GM12878 (cell line): ENCODE measurements at regions not wholly inside any gene's neighbourhood (a gene's known extent, or its start where the extent isn't known, plus 50 kb on each side); places are given as distances from the start of the nearest gene placed in this dataset.

Source experiments
- ETV6 ChIP-seq, 2 experiments: fragments of 450-650 bp in 1 of 2; IDR thresholded peaks in 1 of 2; conservative IDR thresholded peaks in 1 of 2; 2 replicates each; pipeline ENCODE4 v1.6.1; 2014; ENCODE audit warnings: antibody characterized with exemption in 1 of 2, borderline replicate concordance in 1 of 2, low read depth in 1 of 2, mild to moderate bottlenecking in 1 of 2, moderate library complexity in 1 of 2
- KDM1A ChIP-seq: fragments of 200-600 bp; sonication (generic); IDR thresholded peaks from 2 replicates; pipeline ENCODE4 v1.6.1; 2016; ENCODE audit warnings: borderline replicate concordance
- MXI1 ChIP-seq: fragments of 150-350 bp; IDR thresholded peaks from 2 replicates; pipeline ENCODE4 v1.6.1; 2011; ENCODE audit warnings: low read depth, mild to moderate bottlenecking, inconsistent platforms, low read length, improper control_type of control experiment
- MYC ChIP-seq: IDR thresholded peaks from 2 replicates; pipeline ENCODE4 v1.6.1; 2011; ENCODE audit warnings: mild to moderate bottlenecking, low read length, moderate library complexity, inconsistent platforms; ENCODE audit not compliant: insufficient read depth, insufficient replicate concordance, insufficient read length, severe bottlenecking
- POLR2AphosphoS5 ChIP-seq: IDR thresholded peaks from 2 replicates; pipeline ENCODE4 v1.6.1; 2011; ENCODE audit warnings: mild to moderate bottlenecking, low read length, inconsistent platforms
- TAF1 ChIP-seq: IDR thresholded peaks from 2 replicates; pipeline ENCODE4 v1.6.1; 2011; ENCODE audit warnings: mild to moderate bottlenecking, low read depth, low read length, borderline replicate concordance
- TF ChIP-seq, protein P1 (sequence below): IDR thresholded peaks from 2 replicates; pipeline ENCODE4 v1.6.1; 2011; ENCODE audit warnings: borderline replicate concordance, low read depth, mild to moderate bottlenecking, moderate library complexity, mixed read lengths, low read length; ENCODE audit not compliant: insufficient read depth; ENCODE audit errors: extremely low read length
- TF ChIP-seq, protein P2 (sequence below), 3 experiments: IDR thresholded peaks in 2 of 3; conservative IDR thresholded peaks in 1 of 3; 2 replicates each; pipeline ENCODE4 v1.5.1; 2011; ENCODE audit warnings: low read depth in 3 of 3, low read length in 3 of 3, mild to moderate bottlenecking in 3 of 3, control low read depth in 2 of 3, moderate library complexity in 2 of 3, inconsistent platforms in 1 of 3, mixed read lengths in 1 of 3; ENCODE audit not compliant: control insufficient read depth in 2 of 3, insufficient read depth in 1 of 3; ENCODE audit errors: extremely low read depth in 1 of 3
- TF ChIP-seq, protein P3 (sequence below): fragments of 450-650 bp; formaldehyde crosslinking; IDR thresholded peaks from 2 replicates; pipeline ENCODE4 v1.4.0; 2020; ENCODE audit warnings: mild to moderate bottlenecking, moderate library complexity
- TF ChIP-seq, protein P4 (sequence below): IDR thresholded peaks from 2 replicates; pipeline ENCODE4 v1.6.1; 2012; ENCODE audit warnings: mild to moderate bottlenecking, low read depth, low read length

DNA sequence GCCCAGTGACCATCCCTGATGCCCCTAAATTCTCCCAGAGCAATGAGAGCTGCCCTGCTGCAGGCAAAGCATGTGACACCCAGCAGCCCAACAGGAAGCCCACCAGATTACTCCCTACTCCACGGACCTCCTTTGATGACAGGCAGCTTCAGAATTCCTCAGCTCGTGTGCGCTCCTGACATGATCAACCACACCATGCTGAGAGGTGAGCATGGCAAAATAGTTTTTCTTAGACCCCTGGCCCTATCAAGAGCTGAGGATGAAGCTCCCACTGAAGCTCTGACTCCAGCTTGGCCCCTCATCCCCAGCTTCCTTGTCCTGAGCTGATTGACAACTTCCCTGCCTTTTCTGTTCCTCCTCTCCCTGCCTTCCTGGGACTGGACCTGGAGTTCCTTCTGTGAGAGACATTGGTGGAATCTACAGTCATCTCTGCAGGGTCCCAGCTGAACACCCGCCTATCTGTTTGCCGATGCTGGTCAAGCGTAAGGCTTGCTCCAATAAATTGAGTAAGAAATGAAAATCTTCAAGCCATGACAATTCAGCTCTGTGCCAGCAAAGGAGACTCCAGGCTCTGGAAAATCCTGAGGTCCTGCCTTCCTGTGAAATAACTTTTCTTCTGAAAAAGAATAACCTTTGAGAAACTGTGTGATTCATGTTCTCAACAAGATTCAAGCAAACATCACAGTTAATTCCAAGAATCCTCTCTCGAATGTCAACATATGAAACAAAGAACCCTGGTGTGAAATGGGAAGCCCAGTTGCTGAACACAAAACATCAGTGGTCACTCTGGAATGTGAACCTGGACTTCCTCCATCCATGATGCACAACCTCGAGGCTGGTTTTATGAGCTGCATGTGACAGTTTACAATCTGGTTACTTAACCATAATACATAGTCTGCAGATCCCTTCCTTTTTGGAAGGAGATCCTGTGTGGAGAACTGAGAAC, 201.1 kb downstream of the SPP2 start:
- TF ChIP-seq, protein P1, sequence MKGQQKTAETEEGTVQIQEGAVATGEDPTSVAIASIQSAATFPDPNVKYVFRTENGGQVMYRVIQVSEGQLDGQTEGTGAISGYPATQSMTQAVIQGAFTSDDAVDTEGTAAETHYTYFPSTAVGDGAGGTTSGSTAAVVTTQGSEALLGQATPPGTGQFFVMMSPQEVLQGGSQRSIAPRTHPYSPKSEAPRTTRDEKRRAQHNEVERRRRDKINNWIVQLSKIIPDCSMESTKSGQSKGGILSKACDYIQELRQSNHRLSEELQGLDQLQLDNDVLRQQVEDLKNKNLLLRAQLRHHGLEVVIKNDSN: no peak
- TF ChIP-seq MXI1: no peak
- TF ChIP-seq TAF1: no peak
- TF ChIP-seq, protein P2, sequence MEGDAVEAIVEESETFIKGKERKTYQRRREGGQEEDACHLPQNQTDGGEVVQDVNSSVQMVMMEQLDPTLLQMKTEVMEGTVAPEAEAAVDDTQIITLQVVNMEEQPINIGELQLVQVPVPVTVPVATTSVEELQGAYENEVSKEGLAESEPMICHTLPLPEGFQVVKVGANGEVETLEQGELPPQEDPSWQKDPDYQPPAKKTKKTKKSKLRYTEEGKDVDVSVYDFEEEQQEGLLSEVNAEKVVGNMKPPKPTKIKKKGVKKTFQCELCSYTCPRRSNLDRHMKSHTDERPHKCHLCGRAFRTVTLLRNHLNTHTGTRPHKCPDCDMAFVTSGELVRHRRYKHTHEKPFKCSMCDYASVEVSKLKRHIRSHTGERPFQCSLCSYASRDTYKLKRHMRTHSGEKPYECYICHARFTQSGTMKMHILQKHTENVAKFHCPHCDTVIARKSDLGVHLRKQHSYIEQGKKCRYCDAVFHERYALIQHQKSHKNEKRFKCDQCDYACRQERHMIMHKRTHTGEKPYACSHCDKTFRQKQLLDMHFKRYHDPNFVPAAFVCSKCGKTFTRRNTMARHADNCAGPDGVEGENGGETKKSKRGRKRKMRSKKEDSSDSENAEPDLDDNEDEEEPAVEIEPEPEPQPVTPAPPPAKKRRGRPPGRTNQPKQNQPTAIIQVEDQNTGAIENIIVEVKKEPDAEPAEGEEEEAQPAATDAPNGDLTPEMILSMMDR (IDR thresholded peaks at IDR 0.05 in 2 of 3, conservative IDR thresholded peaks at IDR 0.05 in 1 of 3; ENCODE audit: control insufficient read depth in 2 of 3, extremely low read depth in 1 of 3, insufficient read depth in 1 of 3, low read depth in 3 of 3, low read length in 3 of 3): no peak
- no peak for TF ChIP-seq MYC
- TF ChIP-seq POLR2AphosphoS5: no peak
- no peak for TF ChIP-seq ETV6 (conservative IDR thresholded peaks at IDR 0.05 in 1 of 2, IDR thresholded peaks at IDR 0.05 in 1 of 2; ENCODE audit: borderline replicate concordance in 1 of 2, low read depth in 1 of 2)
- TF ChIP-seq KDM1A: no peak
- TF ChIP-seq, protein P3, sequence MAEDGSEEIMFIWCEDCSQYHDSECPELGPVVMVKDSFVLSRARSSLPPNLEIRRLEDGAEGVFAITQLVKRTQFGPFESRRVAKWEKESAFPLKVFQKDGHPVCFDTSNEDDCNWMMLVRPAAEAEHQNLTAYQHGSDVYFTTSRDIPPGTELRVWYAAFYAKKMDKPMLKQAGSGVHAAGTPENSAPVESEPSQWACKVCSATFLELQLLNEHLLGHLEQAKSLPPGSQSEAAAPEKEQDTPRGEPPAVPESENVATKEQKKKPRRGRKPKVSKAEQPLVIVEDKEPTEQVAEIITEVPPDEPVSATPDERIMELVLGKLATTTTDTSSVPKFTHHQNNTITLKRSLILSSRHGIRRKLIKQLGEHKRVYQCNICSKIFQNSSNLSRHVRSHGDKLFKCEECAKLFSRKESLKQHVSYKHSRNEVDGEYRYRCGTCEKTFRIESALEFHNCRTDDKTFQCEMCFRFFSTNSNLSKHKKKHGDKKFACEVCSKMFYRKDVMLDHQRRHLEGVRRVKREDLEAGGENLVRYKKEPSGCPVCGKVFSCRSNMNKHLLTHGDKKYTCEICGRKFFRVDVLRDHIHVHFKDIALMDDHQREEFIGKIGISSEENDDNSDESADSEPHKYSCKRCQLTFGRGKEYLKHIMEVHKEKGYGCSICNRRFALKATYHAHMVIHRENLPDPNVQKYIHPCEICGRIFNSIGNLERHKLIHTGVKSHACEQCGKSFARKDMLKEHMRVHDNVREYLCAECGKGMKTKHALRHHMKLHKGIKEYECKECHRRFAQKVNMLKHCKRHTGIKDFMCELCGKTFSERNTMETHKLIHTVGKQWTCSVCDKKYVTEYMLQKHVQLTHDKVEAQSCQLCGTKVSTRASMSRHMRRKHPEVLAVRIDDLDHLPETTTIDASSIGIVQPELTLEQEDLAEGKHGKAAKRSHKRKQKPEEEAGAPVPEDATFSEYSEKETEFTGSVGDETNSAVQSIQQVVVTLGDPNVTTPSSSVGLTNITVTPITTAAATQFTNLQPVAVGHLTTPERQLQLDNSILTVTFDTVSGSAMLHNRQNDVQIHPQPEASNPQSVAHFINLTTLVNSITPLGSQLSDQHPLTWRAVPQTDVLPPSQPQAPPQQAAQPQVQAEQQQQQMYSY (CRISPR knock-in tag): no peak
- TF ChIP-seq, protein P4, sequence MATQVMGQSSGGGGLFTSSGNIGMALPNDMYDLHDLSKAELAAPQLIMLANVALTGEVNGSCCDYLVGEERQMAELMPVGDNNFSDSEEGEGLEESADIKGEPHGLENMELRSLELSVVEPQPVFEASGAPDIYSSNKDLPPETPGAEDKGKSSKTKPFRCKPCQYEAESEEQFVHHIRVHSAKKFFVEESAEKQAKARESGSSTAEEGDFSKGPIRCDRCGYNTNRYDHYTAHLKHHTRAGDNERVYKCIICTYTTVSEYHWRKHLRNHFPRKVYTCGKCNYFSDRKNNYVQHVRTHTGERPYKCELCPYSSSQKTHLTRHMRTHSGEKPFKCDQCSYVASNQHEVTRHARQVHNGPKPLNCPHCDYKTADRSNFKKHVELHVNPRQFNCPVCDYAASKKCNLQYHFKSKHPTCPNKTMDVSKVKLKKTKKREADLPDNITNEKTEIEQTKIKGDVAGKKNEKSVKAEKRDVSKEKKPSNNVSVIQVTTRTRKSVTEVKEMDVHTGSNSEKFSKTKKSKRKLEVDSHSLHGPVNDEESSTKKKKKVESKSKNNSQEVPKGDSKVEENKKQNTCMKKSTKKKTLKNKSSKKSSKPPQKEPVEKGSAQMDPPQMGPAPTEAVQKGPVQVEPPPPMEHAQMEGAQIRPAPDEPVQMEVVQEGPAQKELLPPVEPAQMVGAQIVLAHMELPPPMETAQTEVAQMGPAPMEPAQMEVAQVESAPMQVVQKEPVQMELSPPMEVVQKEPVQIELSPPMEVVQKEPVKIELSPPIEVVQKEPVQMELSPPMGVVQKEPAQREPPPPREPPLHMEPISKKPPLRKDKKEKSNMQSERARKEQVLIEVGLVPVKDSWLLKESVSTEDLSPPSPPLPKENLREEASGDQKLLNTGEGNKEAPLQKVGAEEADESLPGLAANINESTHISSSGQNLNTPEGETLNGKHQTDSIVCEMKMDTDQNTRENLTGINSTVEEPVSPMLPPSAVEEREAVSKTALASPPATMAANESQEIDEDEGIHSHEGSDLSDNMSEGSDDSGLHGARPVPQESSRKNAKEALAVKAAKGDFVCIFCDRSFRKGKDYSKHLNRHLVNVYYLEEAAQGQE: no peak
